Astrocyte of the spinal cord (primary cell): ENCODE measurements at regions not wholly inside any gene's neighbourhood (a gene's known extent, or its start where the extent isn't known, plus 50 kb on each side); places are given as distances from the start of the nearest gene placed in this dataset.

Experiments
- DNase-seq: peaks from one replicate; pipeline ENCODE4 v3.0.0; 2011; ENCODE audit warnings: low read depth, low spot score
- H3K4me3 ChIP-seq: 2 replicates; pipeline ENCODE4 v1.5.1; 2011; ENCODE audit warnings: low read depth, mild to moderate bottlenecking, low read length, moderate library complexity
- CTCF ChIP-seq: IDR thresholded peaks from 2 replicates; pipeline ENCODE4 v1.5.1; 2012; ENCODE audit warnings: low read depth, mild to moderate bottlenecking, low read length, inconsistent platforms
- in situ Hi-C: cut with HindIII; loops from 2 replicates; pipeline ENCODE4 v1.10.0; 2017; ENCODE audit warnings: low sequenced_read_pairs

GRCh38 chr22:48224332-48224731 is 1461.9 kb downstream of the TBC1D22A start:
- no peak overlapping the region for H3K4me3 ChIP-seq
- no peak for DNase-seq
- no peak for TF ChIP-seq CTCF
- in situ Hi-C loops: no loop called here

- in situ Hi-C loops: no loop called here
- TF ChIP-seq CTCF: no peak
- DNase-seq: no peak
- H3K4me3 ChIP-seq: no peak overlapping the region
These were observed 1461.2 kb downstream of the TBC1D22A start for GRCh38 chr22:48223488-48224190.

GRCh38 chr22:48222742-48223487 is 1460.5 kb downstream of the TBC1D22A start:
- in situ Hi-C loops: no loop called here
- TF ChIP-seq CTCF: no peak
- DNase-seq: no peak
- H3K4me3 ChIP-seq: no peak overlapping the region

GRCh38 chr22:48218889-48219420 is 1456.5 kb downstream of the TBC1D22A start:
- no peak overlapping the region for H3K4me3 ChIP-seq
- no peak for DNase-seq
- TF ChIP-seq CTCF: no peak
- in situ Hi-C loops: no loop called here

GRCh38 chr22:48217596-48217995 is 1455.1 kb downstream of the TBC1D22A start:
- H3K4me3 ChIP-seq: no peak overlapping the region
- in situ Hi-C loops: no loop called here
- TF ChIP-seq CTCF: no peak
- no peak for DNase-seq

GRCh38 chr22:48212727-48213126 is 1450.3 kb downstream of the TBC1D22A start:
- TF ChIP-seq CTCF: no peak
- DNase-seq: no peak
- in situ Hi-C loops: no loop called here
- H3K4me3 ChIP-seq: no peak overlapping the region
